ENCODE measurements at regions not wholly inside any gene's neighbourhood (a gene's known extent, or its start where the extent isn't known, plus 50 kb on each side); places are given as distances from the start of the nearest gene placed in this dataset.

GRCh38 chr4:137635108-137635507, 102.8 kb upstream of the PCDH18 start:
- DNase-seq (ENCODE audit: low read depth), result peak; percentile 57

- DNase-seq (ENCODE audit: low read depth), result no peak
Observed at GRCh38 chr4:137632842-137633241, 100.5 kb upstream of the PCDH18 start.

- DNase-seq (ENCODE audit: low read depth), result no peak
Observed at GRCh38 chr4:137631605-137632004, 99.3 kb upstream of the PCDH18 start.

GRCh38 chr4:137630252-137630651, 98.0 kb upstream of the PCDH18 start:
- no peak for DNase-seq (ENCODE audit: low read depth)

GRCh38 chr4:137627739-137628460, 95.6 kb upstream of the PCDH18 start:
- DNase-seq (ENCODE audit: low read depth), result no peak

GRCh38 chr4:137626942-137627738, 94.8 kb upstream of the PCDH18 start:
- DNase-seq (ENCODE audit: low read depth), result no peak

GRCh38 chr4:137623013-137623412, 90.7 kb upstream of the PCDH18 start:
- DNase-seq (ENCODE audit: low read depth), result no peak

GRCh38 chr4:137621056-137621455, 88.8 kb upstream of the PCDH18 start:
- no peak for DNase-seq (ENCODE audit: low read depth)

- DNase-seq (ENCODE audit: low read depth), result no peak
Observed at GRCh38 chr4:137614491-137614890, 82.2 kb upstream of the PCDH18 start.

- no peak for DNase-seq (ENCODE audit: low read depth)
Observed at GRCh38 chr4:137611998-137612700, 79.9 kb upstream of the PCDH18 start.

- DNase-seq (ENCODE audit: low read depth), result no peak
Observed at GRCh38 chr4:137610960-137611359, 78.7 kb upstream of the PCDH18 start.

- DNase-seq (ENCODE audit: low read depth), result peak; percentile 7
Observed at GRCh38 chr4:137609718-137610430, 77.6 kb upstream of the PCDH18 start.

- peak; percentile 2 for DNase-seq (ENCODE audit: low read depth)
Observed at GRCh38 chr4:137608085-137608484, 75.8 kb upstream of the PCDH18 start.

GRCh38 chr4:137602436-137602835, 70.1 kb upstream of the PCDH18 start:
- no peak for DNase-seq (ENCODE audit: low read depth)

GRCh38 chr4:137601934-137602333, 69.6 kb upstream of the PCDH18 start:
- DNase-seq (ENCODE audit: low read depth), result peak; percentile 41

GRCh38 chr4:137599734-137600133, 67.4 kb upstream of the PCDH18 start:
- DNase-seq (ENCODE audit: low read depth), result no peak

- no peak for DNase-seq (ENCODE audit: low read depth)
Observed at GRCh38 chr4:137597752-137598430, 65.6 kb upstream of the PCDH18 start.

- DNase-seq (ENCODE audit: low read depth), result no peak
Observed at GRCh38 chr4:137587796-137588195, 55.5 kb upstream of the PCDH18 start.

- DNase-seq (ENCODE audit: low read depth), result no peak
Observed at GRCh38 chr4:137583671-137584070, 51.4 kb upstream of the PCDH18 start.
